Hepatocyte (in vitro differentiated cells): ENCODE measurements at regions not wholly inside any gene's neighbourhood (a gene's known extent, or its start where the extent isn't known, plus 50 kb on each side); places are given as distances from the start of the nearest gene placed in this dataset.

ENCODE experiments used
- CTCF ChIP-seq: fragments of 200-600 bp; sonication (generic); IDR thresholded peaks from 2 replicates; pipeline ENCODE4 v1.5.1; 2016; ENCODE audit warnings: antibody characterized with exemption, mild to moderate bottlenecking; ENCODE audit not compliant: poor library complexity
- EZH2phosphoT487 ChIP-seq: fragments of 200-600 bp; sonication (generic); IDR thresholded peaks from one replicate; pipeline ENCODE4 v1.6.1; 2018; ENCODE audit warnings: antibody characterized with exemption, mild to moderate bottlenecking, low read depth, moderate library complexity; ENCODE audit not compliant: unreplicated experiment, severe bottlenecking

DNA sequence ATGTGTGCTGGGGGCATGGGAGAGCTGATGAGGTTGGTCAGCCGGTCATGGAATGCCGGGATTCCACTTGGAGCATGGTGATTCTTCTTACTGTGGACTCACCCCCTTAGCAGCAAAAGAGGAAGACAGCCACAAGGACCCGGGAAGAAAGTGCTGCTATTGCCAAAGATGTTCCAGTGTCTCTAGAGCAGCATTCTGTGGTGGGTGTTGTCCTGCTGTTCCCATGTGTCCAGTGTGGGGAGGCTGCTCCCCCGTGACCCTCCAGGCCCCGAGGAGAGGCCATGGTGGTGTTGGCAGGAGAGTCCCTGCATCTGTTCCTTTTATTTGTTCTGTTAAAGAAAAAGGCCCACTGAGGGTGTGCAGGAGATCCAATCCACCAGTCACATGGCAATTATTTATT is 499.4 kb downstream of the RPS24 start:
- TF ChIP-seq CTCF (no peak), EZH2phosphoT487 (no peak)
